ENCODE measurements at regions not wholly inside any gene's neighbourhood (a gene's known extent, or its start where the extent isn't known, plus 50 kb on each side); places are given as distances from the start of the nearest gene placed in this dataset.

DNA sequence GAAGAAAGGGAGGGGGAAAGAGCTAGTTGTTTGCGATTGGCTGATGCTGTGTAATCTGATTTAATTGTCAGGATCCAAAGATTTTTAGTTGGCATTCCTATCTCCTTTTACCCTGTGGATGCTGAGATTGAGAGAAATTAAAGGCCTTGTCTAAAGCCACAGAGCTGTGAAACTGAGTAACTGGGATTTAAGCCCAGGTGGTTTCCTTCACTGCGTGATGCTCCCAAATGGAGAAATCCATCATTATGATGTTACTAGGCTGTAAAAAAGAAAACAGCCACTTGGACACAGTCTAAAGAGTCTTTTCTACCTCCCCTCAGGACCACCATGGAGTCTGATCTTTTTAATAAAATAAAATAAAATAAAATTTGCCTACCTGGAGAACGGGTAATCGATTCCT is 883.0 kb upstream of the NR2F2 start (continued):
- no peak for TF ChIP-seq RAD21 (IDR thresholded peaks at IDR 0.05 in 1 of 2, conservative IDR thresholded peaks at IDR 0.05 in 1 of 2; ENCODE audit: low read depth in 2 of 2, low read length in 2 of 2)
- TF ChIP-seq JUN (IDR thresholded peaks at IDR 0.05; ENCODE audit: low read depth, low read length) = no peak
- TF ChIP-seq KDM4A (IDR thresholded peaks at IDR 0.05; ENCODE audit: low read depth, low read length, severe bottlenecking) = no peak
- TF ChIP-seq EZH2 (IDR thresholded peaks at IDR 0.05; ENCODE audit: low read depth, low read length, severe bottlenecking) = no peak
- no peak for TF ChIP-seq HDAC2 (IDR thresholded peaks at IDR 0.05; ENCODE audit: borderline replicate concordance in 1 of 2, low read depth in 2 of 2, low read length in 2 of 2)
- no peak for TF ChIP-seq GTF2F1 (IDR thresholded peaks at IDR 0.05; ENCODE audit: borderline replicate concordance, low read depth, low read length)

All from H1 (cell line).